Glutamatergic neuron (in vitro differentiated cells): ENCODE measurements at regions not wholly inside any gene's neighbourhood (a gene's known extent, or its start where the extent isn't known, plus 50 kb on each side); places are given as distances from the start of the nearest gene placed in this dataset.
A peak's percentile ranks its signal among the peaks of the same experiment; 100 is the strongest.
"Not testable (repeated sequence)": the region's sequence is repeated elsewhere in the genome, so short reads cannot be mapped to it uniquely, and the experiment has no call there.

Experiments
- DNase-seq: peaks from one replicate; pipeline ENCODE4 v3.0.0; 2022
- H3K27ac Mint-ChIP-seq: one replicate; pipeline ENCODE4 v1.8.0; 2020; ENCODE audit warnings: mild to moderate bottlenecking, mixed read lengths, inconsistent platforms; ENCODE audit not compliant: unreplicated experiment
- H3K27me3 Mint-ChIP-seq: one replicate; pipeline ENCODE4 v1.8.0; 2020; ENCODE audit warnings: mild to moderate bottlenecking, moderate library complexity, mixed read lengths, inconsistent platforms; ENCODE audit not compliant: unreplicated experiment
- H3K36me3 Mint-ChIP-seq: one replicate; pipeline ENCODE4 v1.8.0; 2020; ENCODE audit warnings: mild to moderate bottlenecking, mixed read lengths, inconsistent platforms; ENCODE audit not compliant: unreplicated experiment
- H3K4me1 Mint-ChIP-seq: one replicate; pipeline ENCODE4 v1.8.0; 2020; ENCODE audit warnings: mild to moderate bottlenecking, low read depth, mixed read lengths, inconsistent platforms; ENCODE audit not compliant: unreplicated experiment
- H3K4me3 Mint-ChIP-seq: one replicate; pipeline ENCODE4 v1.8.0; 2020; ENCODE audit warnings: mild to moderate bottlenecking, mixed read lengths, inconsistent platforms; ENCODE audit not compliant: unreplicated experiment
- H3K9me3 Mint-ChIP-seq: one replicate; pipeline ENCODE4 v1.8.0; 2020; ENCODE audit warnings: mild to moderate bottlenecking, moderate library complexity, mixed read lengths, inconsistent platforms; ENCODE audit not compliant: unreplicated experiment
- CTCF ChIP-seq: fragments of 200-600 bp; sonication (generic); IDR thresholded peaks from one replicate; pipeline ENCODE4 v1.5.0; 2021; ENCODE audit not compliant: partially characterized antibody, unreplicated experiment

GRCh38 chr5:17373406-17373805 lies 124.6 kb upstream of the TAF11L2 start:
- Mint-ChIP-seq H3K27me3 (peaks cover 1% of the 10 kb centered on the region), H3K4me3 (peak overlapping the region; percentile 9), H3K4me1 (peaks cover 26% of the 10 kb centered on the region), H3K36me3 (no peaks in the 10 kb centered on the region), H3K9me3 (peaks cover 3% of the 10 kb centered on the region), H3K27ac (peak overlapping the region; percentile 49)
- peak; percentile 19 for DNase-seq
- TF ChIP-seq CTCF = no peak

GRCh38 chr5:17373814-17374556 lies 124.0 kb upstream of the TAF11L2 start:
- H3K36me3 Mint-ChIP-seq = no peaks in the 10 kb centered on the region

GRCh38 chr5:17374973-17375742 lies 122.9 kb upstream of the TAF11L2 start:
- Mint-ChIP-seq H3K4me3 (no peak overlapping the region), H3K9me3 (peaks cover 3% of the 10 kb centered on the region), H3K27me3 (peaks cover 1% of the 10 kb centered on the region), H3K4me1 (peaks cover 37% of the 10 kb centered on the region), H3K36me3 (no peaks in the 10 kb centered on the region), H3K27ac (peak overlapping the region; percentile 4)
- no peak for DNase-seq
- no peak for TF ChIP-seq CTCF

More at GRCh38 chr5:17373814-17374556, 124.0 kb upstream of the TAF11L2 start:
- H3K4me3 Mint-ChIP-seq = peak overlapping the region; percentile 58
- DNase-seq = no peak
- peaks cover 30% of the 10 kb centered on the region for H3K4me1 Mint-ChIP-seq
- peaks cover 1% of the 10 kb centered on the region for H3K27me3 Mint-ChIP-seq
- peaks cover 3% of the 10 kb centered on the region for H3K9me3 Mint-ChIP-seq
- H3K27ac Mint-ChIP-seq = peak overlapping the region; percentile 45
- TF ChIP-seq CTCF = no peak

GRCh38 chr5:17375886-17376285 lies 122.1 kb upstream of the TAF11L2 start:
- not testable (repeated sequence) for H3K36me3 Mint-ChIP-seq, H3K4me3 Mint-ChIP-seq, H3K27me3 Mint-ChIP-seq, H3K9me3 Mint-ChIP-seq, DNase-seq
- Mint-ChIP-seq H3K27ac (peak overlapping the region; percentile 12), H3K4me1 (peaks cover 42% of the 10 kb centered on the region)

- peak overlapping the region; percentile 90 for H3K27ac Mint-ChIP-seq
- H3K36me3 Mint-ChIP-seq = no peaks in the 10 kb centered on the region
- peaks cover 42% of the 10 kb centered on the region for H3K4me1 Mint-ChIP-seq
- peaks cover 1% of the 10 kb centered on the region for H3K27me3 Mint-ChIP-seq
- TF ChIP-seq CTCF = no peak
- peak overlapping the region; percentile 75 for H3K4me3 Mint-ChIP-seq
- no peak for DNase-seq
- peaks cover 9% of the 10 kb centered on the region for H3K9me3 Mint-ChIP-seq
Observed at GRCh38 chr5:17378346-17378997, 119.6 kb upstream of the TAF11L2 start.
